Fibroblast of lung (primary cell): ENCODE measurements at regions not wholly inside any gene's neighbourhood (a gene's known extent, or its start where the extent isn't known, plus 50 kb on each side); places are given as distances from the start of the nearest gene placed in this dataset.

ENCODE experiments used
- DNase-seq, 2 donors: peaks; one replicate each; pipeline versions ENCODE4 v3.0.0 to v3.0.0-alpha.2; 2010; ENCODE audit warnings: low read depth in 2 of 2
- H2AFZ ChIP-seq: 2 replicates; pipeline ENCODE4 v1.5.1; 2012; ENCODE audit warnings: low read length, control low read depth, inconsistent platforms
- H3K27ac ChIP-seq: 2 replicates; pipeline ENCODE4 v1.5.1; 2011; ENCODE audit warnings: low read length, control low read depth; ENCODE audit not compliant: insufficient read depth
- H3K27me3 ChIP-seq: 2 replicates; pipeline ENCODE4 v1.5.1; 2011; ENCODE audit warnings: mild to moderate bottlenecking, low read length; ENCODE audit not compliant: control insufficient read depth, insufficient read depth
- H3K36me3 ChIP-seq: 2 replicates; pipeline ENCODE4 v1.5.1; 2011; ENCODE audit warnings: low read length; ENCODE audit not compliant: control insufficient read depth, insufficient read depth
- H3K4me1 ChIP-seq: 2 replicates; pipeline ENCODE4 v1.5.1; 2011; ENCODE audit warnings: low read length; ENCODE audit not compliant: control insufficient read depth, insufficient read depth; ENCODE audit errors: extremely low read depth
- H3K4me2 ChIP-seq: 2 replicates; pipeline ENCODE4 v1.5.1; 2011; ENCODE audit warnings: low read length, control low read depth; ENCODE audit not compliant: insufficient read depth; ENCODE audit errors: extremely low read depth
- H3K4me3 ChIP-seq, 4 experiments: fragments of 200-600 bp in 1 of 4; sonication (generic) in 1 of 4; replicated peaks in 1 of 4; 2 replicates each; pipeline ENCODE4 v1.5.1; 2011 to 2016; ENCODE audit warnings: low read length in 4 of 4, low read depth in 3 of 4, mild to moderate bottlenecking in 3 of 4, control low read depth in 2 of 4, inconsistent platforms in 1 of 4, mixed read lengths in 1 of 4; ENCODE audit not compliant: insufficient read depth in 1 of 4; ENCODE audit errors: control extremely low read depth in 1 of 4
- H3K79me2 ChIP-seq: 2 replicates; pipeline ENCODE4 v1.5.1; 2012; ENCODE audit warnings: mild to moderate bottlenecking, low read length, inconsistent platforms; ENCODE audit not compliant: control insufficient read depth, insufficient read depth
- H3K9ac ChIP-seq: 2 replicates; pipeline ENCODE4 v1.5.1; 2011; ENCODE audit warnings: mild to moderate bottlenecking, low read length, control low read depth; ENCODE audit not compliant: insufficient read depth
- H3K9me3 ChIP-seq: 2 replicates; pipeline ENCODE4 v1.5.1; 2012; ENCODE audit warnings: low read depth, low read length; ENCODE audit not compliant: control insufficient read depth, insufficient read depth
- H4K20me1 ChIP-seq: 2 replicates; pipeline ENCODE4 v1.5.1; 2011; ENCODE audit warnings: low read length; ENCODE audit not compliant: control insufficient read depth, insufficient read depth; ENCODE audit errors: extremely low read depth
- EZH2 ChIP-seq: IDR thresholded peaks from 2 replicates; pipeline ENCODE4 v1.5.1; 2012; ENCODE audit warnings: low read length, control low read depth, mild to moderate bottlenecking; ENCODE audit errors: missing control alignments
- TF ChIP-seq, protein P1 (sequence below), 2 donors: IDR thresholded peaks in 1 of 2; conservative IDR thresholded peaks in 1 of 2; 1 replicate in 1 of 2; 2 replicates in 1 of 2; pipeline ENCODE4 v1.5.1; 2011 to 2012; ENCODE audit warnings: low read length in 2 of 2, control low read depth in 1 of 2, inconsistent platforms in 1 of 2, low read depth in 1 of 2, mild to moderate bottlenecking in 1 of 2

DNA sequence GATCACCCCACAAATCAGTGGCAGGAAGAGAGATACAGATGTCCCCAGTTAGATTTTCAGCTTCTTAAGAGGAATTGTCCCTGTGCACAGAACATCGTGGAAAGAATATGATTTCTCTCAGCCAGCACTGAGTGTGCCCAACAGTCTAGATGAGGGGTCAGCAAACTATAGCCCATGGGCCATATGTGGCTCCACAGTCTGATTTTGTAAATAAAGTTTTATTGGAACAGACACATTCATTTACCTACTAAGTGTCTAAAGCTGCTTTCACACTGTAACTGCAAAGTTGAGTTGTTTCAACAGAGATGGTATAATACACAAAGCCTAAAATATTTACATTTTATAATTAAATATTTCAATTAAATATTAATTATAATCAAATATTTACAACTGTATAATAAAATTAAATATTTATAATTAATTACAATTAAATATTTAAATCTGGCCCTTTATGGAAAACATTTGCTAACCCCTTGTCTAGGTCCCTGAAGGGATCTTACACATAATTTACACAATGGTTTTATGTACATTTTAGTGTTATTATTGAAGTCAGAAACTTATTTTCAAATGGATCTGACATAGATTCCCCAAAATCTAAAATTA, 407.6 kb downstream of the PTPRU start:
- no peaks in the 10 kb centered on the region for H3K79me2 ChIP-seq
- no peaks in the 10 kb centered on the region for H3K27me3 ChIP-seq
- H3K27ac ChIP-seq, result no peak overlapping the region
- H3K4me3 ChIP-seq, result no peak overlapping the region
- no peak overlapping the region for H3K4me2 ChIP-seq
- H3K9me3 ChIP-seq, result no peaks in the 10 kb centered on the region
- no peak for DNase-seq
- H3K9ac ChIP-seq, result no peak overlapping the region
- no peaks in the 10 kb centered on the region for H3K4me1 ChIP-seq
- TF ChIP-seq, protein P1, sequence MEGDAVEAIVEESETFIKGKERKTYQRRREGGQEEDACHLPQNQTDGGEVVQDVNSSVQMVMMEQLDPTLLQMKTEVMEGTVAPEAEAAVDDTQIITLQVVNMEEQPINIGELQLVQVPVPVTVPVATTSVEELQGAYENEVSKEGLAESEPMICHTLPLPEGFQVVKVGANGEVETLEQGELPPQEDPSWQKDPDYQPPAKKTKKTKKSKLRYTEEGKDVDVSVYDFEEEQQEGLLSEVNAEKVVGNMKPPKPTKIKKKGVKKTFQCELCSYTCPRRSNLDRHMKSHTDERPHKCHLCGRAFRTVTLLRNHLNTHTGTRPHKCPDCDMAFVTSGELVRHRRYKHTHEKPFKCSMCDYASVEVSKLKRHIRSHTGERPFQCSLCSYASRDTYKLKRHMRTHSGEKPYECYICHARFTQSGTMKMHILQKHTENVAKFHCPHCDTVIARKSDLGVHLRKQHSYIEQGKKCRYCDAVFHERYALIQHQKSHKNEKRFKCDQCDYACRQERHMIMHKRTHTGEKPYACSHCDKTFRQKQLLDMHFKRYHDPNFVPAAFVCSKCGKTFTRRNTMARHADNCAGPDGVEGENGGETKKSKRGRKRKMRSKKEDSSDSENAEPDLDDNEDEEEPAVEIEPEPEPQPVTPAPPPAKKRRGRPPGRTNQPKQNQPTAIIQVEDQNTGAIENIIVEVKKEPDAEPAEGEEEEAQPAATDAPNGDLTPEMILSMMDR (conservative IDR thresholded peaks at IDR 0.05 in 1 of 2, IDR thresholded peaks at IDR 0.05 in 1 of 2; ENCODE audit: low read depth in 1 of 2, low read length in 2 of 2), result no peak
- no peaks in the 10 kb centered on the region for H3K36me3 ChIP-seq
- no peaks in the 10 kb centered on the region for H4K20me1 ChIP-seq
- H2AFZ ChIP-seq, result no peak overlapping the region

DNA sequence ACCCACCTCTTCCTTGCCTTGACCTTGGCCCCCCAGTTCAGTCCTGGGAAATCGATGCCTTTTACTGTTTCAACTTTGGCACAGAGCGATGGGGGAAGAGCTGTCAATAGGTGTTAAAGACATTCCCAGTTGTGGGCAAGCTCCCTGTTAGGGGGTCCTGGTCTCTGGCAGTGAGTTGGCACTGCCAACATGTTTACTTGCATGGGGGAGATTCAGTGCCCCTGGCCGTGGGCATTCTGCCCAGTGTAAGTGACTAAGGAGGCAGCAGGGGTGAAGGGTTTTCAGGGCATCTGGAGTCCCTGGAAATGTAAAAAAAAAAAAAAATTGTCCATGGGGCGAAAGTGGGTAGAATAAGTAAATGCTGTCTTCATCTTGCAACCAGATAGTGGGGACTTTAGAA, 407.0 kb downstream of the PTPRU start:
- Histone ChIP-seq H2AFZ (no peak overlapping the region), H3K9ac (no peak overlapping the region), H3K9me3 (no peaks in the 10 kb centered on the region), H3K4me3 (no peak overlapping the region), H3K36me3 (no peaks in the 10 kb centered on the region), H3K4me2 (no peak overlapping the region), H3K27ac (no peak overlapping the region), H3K27me3 (no peaks in the 10 kb centered on the region), H3K79me2 (no peaks in the 10 kb centered on the region), H4K20me1 (no peaks in the 10 kb centered on the region), H3K4me1 (no peaks in the 10 kb centered on the region)
- no peak for TF ChIP-seq EZH2
- TF ChIP-seq, protein P1 (conservative IDR thresholded peaks at IDR 0.05 in 1 of 2, IDR thresholded peaks at IDR 0.05 in 1 of 2; ENCODE audit: low read depth in 1 of 2, low read length in 2 of 2), result no peak
- no peak for DNase-seq

DNA sequence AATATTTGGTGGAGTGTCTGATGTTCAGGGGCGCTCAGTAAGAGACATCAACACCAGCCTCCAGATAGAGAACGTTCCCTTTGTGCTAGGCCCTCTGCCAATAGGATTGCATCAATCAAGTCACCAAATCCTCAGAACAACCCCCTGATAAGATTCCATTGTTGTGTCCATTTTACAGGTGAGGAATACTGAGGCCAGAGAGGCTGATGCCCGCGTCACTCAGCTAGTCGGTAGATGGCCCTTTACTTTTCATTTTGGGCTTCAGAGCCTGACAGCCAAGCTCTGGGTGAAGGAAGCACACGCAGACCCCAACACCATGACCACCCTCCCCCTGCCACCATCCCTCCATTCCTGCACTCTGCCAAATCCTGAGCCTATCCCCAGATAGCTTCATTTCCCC, 406.2 kb downstream of the PTPRU start:
- H3K27me3 ChIP-seq, result no peaks in the 10 kb centered on the region
- no peak for DNase-seq
- H4K20me1 ChIP-seq, result no peaks in the 10 kb centered on the region
- no peak for TF ChIP-seq EZH2
- TF ChIP-seq, protein P1 (conservative IDR thresholded peaks at IDR 0.05 in 1 of 2, IDR thresholded peaks at IDR 0.05 in 1 of 2; ENCODE audit: low read depth in 1 of 2, low read length in 2 of 2), result no peak
- H3K27ac ChIP-seq, result no peak overlapping the region
- H3K4me2 ChIP-seq, result no peak overlapping the region
- no peak overlapping the region for H3K9ac ChIP-seq
- no peaks in the 10 kb centered on the region for H3K36me3 ChIP-seq
- no peak overlapping the region for H3K4me3 ChIP-seq
- no peaks in the 10 kb centered on the region for H3K4me1 ChIP-seq
- H3K79me2 ChIP-seq, result no peaks in the 10 kb centered on the region
- H3K9me3 ChIP-seq, result no peaks in the 10 kb centered on the region
- no peak overlapping the region for H2AFZ ChIP-seq
